ENCODE measurements at regions not wholly inside any gene's neighbourhood (a gene's known extent, or its start where the extent isn't known, plus 50 kb on each side); places are given as distances from the start of the nearest gene placed in this dataset.

GRCh38 chr7:27299861-27300260 is 57.3 kb downstream of the EVX1 start:
- Histone ChIP-seq H3K36me3 (no peaks in the 10 kb centered on the region), H3K9me3 (no peaks in the 10 kb centered on the region), H3K27ac (no peak overlapping the region), H3K4me1 (no peaks in the 10 kb centered on the region), H3K4me3 (no peak overlapping the region), H3K27me3 (no peaks in the 10 kb centered on the region)
- intact Hi-C loops (cut with DNase I), result no loop called here
- DNase-seq (no peak), ATAC-seq (no peak)
- WGBS (ENCODE audit: insufficient coverage, low coverage, low lambda C conversion rate, missing lambda C conversion rate), result 84% methylated on average over 3 of the region's 3 CpGs
- TF ChIP-seq POLR2A (IDR thresholded peaks at IDR 0.05) (no peak), CTCF (IDR thresholded peaks at IDR 0.05) (no peak)

GRCh38 chr7:27300421-27300820 is 57.8 kb downstream of the EVX1 start:
- H3K27me3 ChIP-seq, result no peaks in the 10 kb centered on the region
- H3K4me3 ChIP-seq, result no peak overlapping the region
- WGBS (ENCODE audit: insufficient coverage, low coverage, low lambda C conversion rate, missing lambda C conversion rate), result no CpG with 5 or more reads among the region's 3 CpGs
- H3K9me3 ChIP-seq, result no peaks in the 10 kb centered on the region
- no peak for DNase-seq
- no peaks in the 10 kb centered on the region for H3K4me1 ChIP-seq
- TF ChIP-seq CTCF (IDR thresholded peaks at IDR 0.05) (no peak), POLR2A (IDR thresholded peaks at IDR 0.05) (no peak)
- H3K36me3 ChIP-seq, result no peaks in the 10 kb centered on the region
- intact Hi-C loops (cut with DNase I), result no loop called here
- ATAC-seq, result no peak
- no peak overlapping the region for H3K27ac ChIP-seq

GRCh38 chr7:27302590-27302989 is 60.0 kb downstream of the EVX1 start:
- no peak overlapping the region for H3K27ac ChIP-seq
- no peak for ATAC-seq
- H3K27me3 ChIP-seq, result no peaks in the 10 kb centered on the region
- intact Hi-C loops (cut with DNase I), result no loop called here
- WGBS (ENCODE audit: insufficient coverage, low coverage, low lambda C conversion rate, missing lambda C conversion rate), result 65% methylated on average over 2 of the region's 2 CpGs
- H3K4me1 ChIP-seq, result no peaks in the 10 kb centered on the region
- TF ChIP-seq POLR2A (IDR thresholded peaks at IDR 0.05), result no peak
- TF ChIP-seq CTCF (IDR thresholded peaks at IDR 0.05), result no peak
- no peak for DNase-seq
- H3K36me3 ChIP-seq, result no peaks in the 10 kb centered on the region
- H3K9me3 ChIP-seq, result no peaks in the 10 kb centered on the region
- H3K4me3 ChIP-seq, result no peak overlapping the region

- ATAC-seq (no peak), DNase-seq (peak in 1 of 3 donors; percentile 18)
- Histone ChIP-seq H3K9me3 (no peaks in the 10 kb centered on the region), H3K4me1 (no peaks in the 10 kb centered on the region), H3K4me3 (no peak overlapping the region), H3K36me3 (no peaks in the 10 kb centered on the region), H3K27ac (no peak overlapping the region), H3K27me3 (no peaks in the 10 kb centered on the region)
- TF ChIP-seq POLR2A (IDR thresholded peaks at IDR 0.05) (no peak), CTCF (IDR thresholded peaks at IDR 0.05) (no peak)
- 69% methylated on average over 4 of the region's 5 CpGs for WGBS (ENCODE audit: insufficient coverage, low coverage, low lambda C conversion rate, missing lambda C conversion rate)
- intact Hi-C loops (cut with DNase I), result no loop called here
These were observed 60.4 kb downstream of the EVX1 start for GRCh38 chr7:27303026-27303425.

GRCh38 chr7:27305854-27306253 is 63.3 kb downstream of the EVX1 start:
- WGBS (ENCODE audit: insufficient coverage, low coverage, low lambda C conversion rate, missing lambda C conversion rate), result no CpG with 5 or more reads among the region's 6 CpGs
- Histone ChIP-seq H3K27ac (no peak overlapping the region), H3K27me3 (no peaks in the 10 kb centered on the region), H3K36me3 (no peaks in the 10 kb centered on the region), H3K9me3 (no peaks in the 10 kb centered on the region), H3K4me3 (no peak overlapping the region), H3K4me1 (no peaks in the 10 kb centered on the region)
- no peak for DNase-seq
- TF ChIP-seq POLR2A (IDR thresholded peaks at IDR 0.05) (no peak), CTCF (IDR thresholded peaks at IDR 0.05) (no peak)
- no peak for ATAC-seq
- intact Hi-C loops (cut with DNase I), result no loop called here

Data from right lobe of liver (tissue), 6 donors.